ENCODE measurements at regions not wholly inside any gene's neighbourhood (a gene's known extent, or its start where the extent isn't known, plus 50 kb on each side); places are given as distances from the start of the nearest gene placed in this dataset.

GRCh38 chr2:14132386-14132785, 500.1 kb upstream of the LRATD1 start:
- no peak for DNase-seq (ENCODE audit: low read depth)
- H3K4me3 ChIP-seq (ENCODE audit: control insufficient read depth, low read depth, low read length), result no peak overlapping the region
- TF ChIP-seq CTCF (conservative IDR thresholded peaks at IDR 0.05; ENCODE audit: control insufficient read depth, insufficient read depth, low read depth, low read length), result no peak

- TF ChIP-seq CTCF (conservative IDR thresholded peaks at IDR 0.05; ENCODE audit: control insufficient read depth, insufficient read depth, low read depth, low read length), result no peak
Measured at GRCh38 chr2:14134771-14135170, 497.7 kb upstream of the LRATD1 start.

GRCh38 chr2:14136030-14136429, 496.5 kb upstream of the LRATD1 start:
- DNase-seq (ENCODE audit: low read depth), result no peak
- no peak overlapping the region for H3K4me3 ChIP-seq (ENCODE audit: control insufficient read depth, low read depth, low read length)
- TF ChIP-seq CTCF (conservative IDR thresholded peaks at IDR 0.05; ENCODE audit: control insufficient read depth, insufficient read depth, low read depth, low read length), result no peak

More at GRCh38 chr2:14134771-14135170, 497.7 kb upstream of the LRATD1 start:
- DNase-seq (ENCODE audit: low read depth), result no peak
- H3K4me3 ChIP-seq (ENCODE audit: control insufficient read depth, low read depth, low read length), result no peak overlapping the region

GRCh38 chr2:14137643-14138042, 494.9 kb upstream of the LRATD1 start:
- no peak for TF ChIP-seq CTCF (conservative IDR thresholded peaks at IDR 0.05; ENCODE audit: control insufficient read depth, insufficient read depth, low read depth, low read length)
- H3K4me3 ChIP-seq (ENCODE audit: control insufficient read depth, low read depth, low read length), result no peak overlapping the region
- no peak for DNase-seq (ENCODE audit: low read depth)

GRCh38 chr2:14140009-14140550, 492.4 kb upstream of the LRATD1 start:
- no peak for TF ChIP-seq CTCF (conservative IDR thresholded peaks at IDR 0.05; ENCODE audit: control insufficient read depth, insufficient read depth, low read depth, low read length)
- H3K4me3 ChIP-seq (ENCODE audit: control insufficient read depth, low read depth, low read length), result no peak overlapping the region
- no peak for DNase-seq (ENCODE audit: low read depth)

GRCh38 chr2:14143435-14143834, 489.1 kb upstream of the LRATD1 start:
- H3K4me3 ChIP-seq (ENCODE audit: control insufficient read depth, low read depth, low read length), result no peak overlapping the region
- DNase-seq (ENCODE audit: low read depth), result no peak
- TF ChIP-seq CTCF (conservative IDR thresholded peaks at IDR 0.05; ENCODE audit: control insufficient read depth, insufficient read depth, low read depth, low read length), result no peak

- peak; percentile 6 for DNase-seq (ENCODE audit: low read depth)
- no peak overlapping the region for H3K4me3 ChIP-seq (ENCODE audit: control insufficient read depth, low read depth, low read length)
- TF ChIP-seq CTCF (conservative IDR thresholded peaks at IDR 0.05; ENCODE audit: control insufficient read depth, insufficient read depth, low read depth, low read length), result no peak
Measured at GRCh38 chr2:14148216-14148615, 484.3 kb upstream of the LRATD1 start.

All from fibroblast of mammary gland (primary cell).